ENCODE measurements at regions not wholly inside any gene's neighbourhood (a gene's known extent, or its start where the extent isn't known, plus 50 kb on each side); places are given as distances from the start of the nearest gene placed in this dataset.

DNA sequence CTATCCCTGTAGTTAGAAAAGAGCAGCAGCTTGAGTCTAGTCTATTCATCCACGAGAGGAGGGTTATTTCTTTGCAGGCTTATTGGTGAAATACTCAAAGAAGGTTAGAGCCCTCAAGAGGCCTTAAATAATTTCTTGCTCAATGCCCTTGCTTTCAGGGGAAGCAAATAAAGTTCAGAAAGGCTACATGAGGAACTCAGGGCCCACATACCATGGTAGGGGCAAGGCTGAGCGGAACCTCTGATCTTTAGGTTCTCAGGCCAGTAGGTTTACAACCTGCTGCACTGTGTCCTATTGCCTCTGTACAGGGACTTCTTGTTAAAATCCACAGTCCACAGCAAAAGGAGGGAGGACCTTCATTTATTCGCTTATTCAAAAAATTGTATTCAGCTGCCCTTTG, 101.7 kb downstream of the ADAMTS15 start:
- TF ChIP-seq, protein P1, sequence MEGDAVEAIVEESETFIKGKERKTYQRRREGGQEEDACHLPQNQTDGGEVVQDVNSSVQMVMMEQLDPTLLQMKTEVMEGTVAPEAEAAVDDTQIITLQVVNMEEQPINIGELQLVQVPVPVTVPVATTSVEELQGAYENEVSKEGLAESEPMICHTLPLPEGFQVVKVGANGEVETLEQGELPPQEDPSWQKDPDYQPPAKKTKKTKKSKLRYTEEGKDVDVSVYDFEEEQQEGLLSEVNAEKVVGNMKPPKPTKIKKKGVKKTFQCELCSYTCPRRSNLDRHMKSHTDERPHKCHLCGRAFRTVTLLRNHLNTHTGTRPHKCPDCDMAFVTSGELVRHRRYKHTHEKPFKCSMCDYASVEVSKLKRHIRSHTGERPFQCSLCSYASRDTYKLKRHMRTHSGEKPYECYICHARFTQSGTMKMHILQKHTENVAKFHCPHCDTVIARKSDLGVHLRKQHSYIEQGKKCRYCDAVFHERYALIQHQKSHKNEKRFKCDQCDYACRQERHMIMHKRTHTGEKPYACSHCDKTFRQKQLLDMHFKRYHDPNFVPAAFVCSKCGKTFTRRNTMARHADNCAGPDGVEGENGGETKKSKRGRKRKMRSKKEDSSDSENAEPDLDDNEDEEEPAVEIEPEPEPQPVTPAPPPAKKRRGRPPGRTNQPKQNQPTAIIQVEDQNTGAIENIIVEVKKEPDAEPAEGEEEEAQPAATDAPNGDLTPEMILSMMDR (IDR thresholded peaks at IDR 0.05) = no peak
- no peak for DNase-seq
- Histone ChIP-seq H3K36me3 (no peaks in the 10 kb centered on the region), H3K9me3 (no peaks in the 10 kb centered on the region), H3K4me1 (peaks cover 0 to 6% (median 2%) of the 10 kb centered on the region in 3 donors), H3K27me3 (no peaks in the 10 kb centered on the region), H3K27ac (no peak overlapping the region), H3K4me3 (no peak overlapping the region)
- no peak for FAIRE-seq
- intact Hi-C loops (cut with DNase I) = no loop called here
- 95 to 96% methylated on average over 3 of the region's 3 CpGs for WGBS, 2 donors
- ATAC-seq = no peak

DNA sequence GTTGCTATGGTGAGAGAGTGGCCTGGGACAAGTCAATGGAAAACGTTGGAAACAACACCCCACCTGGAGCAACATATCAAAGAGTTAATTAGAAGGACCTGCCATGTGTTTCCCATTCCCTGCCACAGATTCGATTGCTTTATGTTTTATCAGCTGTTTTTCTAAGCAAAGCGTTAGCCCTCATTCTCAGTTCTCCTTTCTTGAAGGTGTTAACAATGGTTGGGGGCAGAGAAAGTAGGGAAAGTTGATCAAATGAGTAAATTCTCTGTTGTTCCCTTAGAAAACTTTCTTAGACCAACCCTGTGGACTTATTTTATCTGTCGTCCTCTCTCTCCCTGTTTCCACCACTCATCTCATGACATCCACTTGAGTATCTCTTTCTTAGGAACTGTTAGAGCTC, 102.5 kb downstream of the ADAMTS15 start:
- intact Hi-C loops (cut with DNase I) = no loop called here
- no peak overlapping the region for H3K4me3 ChIP-seq
- no peak for DNase-seq
- FAIRE-seq = no peak
- ATAC-seq = no peak
- H3K4me1 ChIP-seq = peaks cover 7 to 14% (median 11%) of the 10 kb centered on the region in 3 donors
- TF ChIP-seq, protein P1 (IDR thresholded peaks at IDR 0.05) = no peak
- H3K27me3 ChIP-seq = no peaks in the 10 kb centered on the region
- H3K27ac ChIP-seq = no peak overlapping the region
- 53 to 56% methylated on average over 4 of the region's 4 CpGs for WGBS, 2 donors
- no peaks in the 10 kb centered on the region for H3K9me3 ChIP-seq
- no peaks in the 10 kb centered on the region for H3K36me3 ChIP-seq

DNA sequence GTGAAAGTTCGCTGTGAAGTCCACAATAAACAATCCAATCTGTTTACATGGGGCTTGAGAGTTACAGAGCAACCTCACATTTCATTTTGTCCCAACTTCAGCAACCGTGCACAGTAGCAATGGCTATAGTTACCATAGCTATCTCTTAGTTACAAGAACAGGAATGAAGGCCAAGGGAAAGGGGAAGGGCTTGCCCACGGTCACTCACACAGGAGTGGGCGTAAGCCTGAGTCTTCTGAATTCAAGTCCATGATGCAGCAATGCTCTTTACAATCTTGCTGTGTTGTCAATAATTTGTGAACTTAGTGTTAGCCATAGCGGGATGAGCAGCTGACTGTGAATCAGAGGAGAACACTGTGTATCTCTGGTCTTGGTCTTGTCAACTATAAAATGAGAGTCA, 102.9 kb downstream of the ADAMTS15 start:
- Histone ChIP-seq H3K9me3 (no peaks in the 10 kb centered on the region), H3K4me3 (no peak overlapping the region), H3K27ac (no peak overlapping the region), H3K4me1 (peaks cover 7 to 16% (median 14%) of the 10 kb centered on the region in 3 donors), H3K36me3 (no peaks in the 10 kb centered on the region), H3K27me3 (no peaks in the 10 kb centered on the region)
- ATAC-seq (no peak), FAIRE-seq (no peak), DNase-seq (no peak)
- intact Hi-C loops (cut with DNase I) = no loop called here
- TF ChIP-seq, protein P1 (IDR thresholded peaks at IDR 0.05) = no peak
- WGBS, 2 donors = 87 to 89% methylated on average over 5 of the region's 5 CpGs

DNA sequence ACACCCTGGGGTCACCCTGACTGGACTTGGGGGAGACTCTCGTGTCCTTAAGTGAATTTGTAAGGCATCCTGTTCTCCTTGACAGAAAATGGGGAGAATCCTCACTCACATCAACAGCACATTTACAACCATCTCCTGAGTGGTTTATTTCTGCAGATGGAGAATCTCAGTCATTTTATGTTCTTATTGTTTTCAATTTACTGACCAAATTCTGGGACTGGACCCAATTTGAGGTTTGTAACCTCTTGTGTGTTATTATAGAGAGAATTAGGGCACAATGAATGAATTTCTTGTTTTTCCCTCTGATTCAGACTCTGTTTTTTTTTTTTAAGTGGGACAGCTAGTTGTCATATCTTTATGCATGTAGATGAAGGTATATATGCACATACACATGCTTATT, 104.9 kb downstream of the ADAMTS15 start:
- H3K27me3 ChIP-seq = no peaks in the 10 kb centered on the region
- no peak overlapping the region for H3K4me3 ChIP-seq
- TF ChIP-seq, protein P1 (IDR thresholded peaks at IDR 0.05) = no peak
- no peak for DNase-seq
- no peaks in the 10 kb centered on the region for H3K36me3 ChIP-seq
- peaks cover 7 to 16% (median 14%) of the 10 kb centered on the region in 3 donors for H3K4me1 ChIP-seq
- 91% methylated on average over 1 of the region's 1 CpG for WGBS, 2 donors
- no peak for FAIRE-seq
- intact Hi-C loops (cut with DNase I) = no loop called here
- ATAC-seq = no peak
- H3K27ac ChIP-seq = no peak overlapping the region
- H3K9me3 ChIP-seq = no peaks in the 10 kb centered on the region

DNA sequence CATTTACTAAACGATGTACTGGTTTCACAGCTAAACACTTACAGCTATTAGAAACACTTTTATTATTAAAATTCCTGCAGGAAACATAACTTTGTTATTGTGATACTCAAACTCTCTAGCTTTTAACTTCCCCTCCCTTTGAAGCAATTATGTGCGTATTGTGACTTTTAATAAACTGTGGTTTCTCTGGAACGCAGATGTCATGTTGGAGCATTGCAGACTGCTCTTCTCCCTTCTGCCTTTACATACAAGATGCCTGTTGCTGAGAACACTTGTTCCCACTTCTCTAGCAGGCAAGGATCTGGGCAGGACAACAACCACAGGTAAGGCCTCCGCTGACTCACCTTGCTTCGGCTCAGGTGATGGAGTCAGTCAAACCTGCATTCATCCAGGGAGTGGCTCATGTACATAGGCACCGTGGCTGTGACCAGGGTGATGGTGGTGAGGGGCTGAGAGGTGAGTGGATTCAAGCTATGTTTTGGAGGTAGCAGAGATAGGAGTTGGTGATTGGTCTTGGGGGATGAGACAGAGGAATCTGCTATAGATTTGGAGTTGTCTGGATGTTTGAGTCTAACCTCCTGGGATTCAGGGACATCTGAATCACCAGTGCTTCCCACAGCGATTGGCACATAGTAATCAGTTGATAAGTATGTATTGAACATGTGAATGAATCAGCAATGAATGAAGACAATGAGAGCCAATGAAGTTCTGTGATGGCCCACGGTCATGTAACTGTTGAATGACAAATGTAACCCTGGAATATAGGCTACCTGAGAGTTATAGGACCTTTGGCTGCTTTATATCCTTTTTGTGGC, 106.0 kb downstream of the ADAMTS15 start:
- intact Hi-C loops (cut with DNase I) = no loop called here
- 75 to 77% methylated on average over 8 of the region's 8 CpGs for WGBS, 2 donors

More for the DNA sequence above, 106.0 kb downstream of the ADAMTS15 start:
- Histone ChIP-seq H3K4me3 (no peak overlapping the region), H3K27ac (no peak overlapping the region), H3K9me3 (no peaks in the 10 kb centered on the region), H3K27me3 (no peaks in the 10 kb centered on the region), H3K36me3 (no peaks in the 10 kb centered on the region), H3K4me1 (peaks cover 7 to 16% (median 14%) of the 10 kb centered on the region in 3 donors)
- TF ChIP-seq, protein P1 (IDR thresholded peaks at IDR 0.05) = no peak
- ATAC-seq = peak in 1 of 4 donors; percentile 39
- no peak for DNase-seq
- FAIRE-seq = no peak
